ENCODE measurements at regions not wholly inside any gene's neighbourhood (a gene's known extent, or its start where the extent isn't known, plus 50 kb on each side); places are given as distances from the start of the nearest gene placed in this dataset.

DNA sequence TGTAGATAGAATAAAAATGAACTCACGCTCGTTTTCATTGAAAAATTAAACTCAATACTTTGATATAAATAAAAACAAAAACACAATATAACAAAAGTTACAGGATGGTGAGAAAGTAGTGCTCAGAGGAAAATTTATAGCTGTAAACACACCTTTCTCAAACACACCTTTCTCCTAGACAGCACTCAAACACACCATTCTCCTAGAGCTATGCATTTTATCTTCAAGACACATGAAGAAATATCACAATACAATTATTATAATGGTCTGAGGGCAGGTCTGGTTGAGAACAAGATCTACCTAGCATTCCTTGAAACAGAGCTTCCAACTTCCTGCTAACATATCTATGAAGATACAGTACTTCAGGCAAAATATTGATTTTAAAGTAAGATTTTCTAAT is 183.4 kb upstream of the NBEA start:
- TF ChIP-seq POLR2A (IDR thresholded peaks at IDR 0.05) (no peak), POLR2AphosphoS5 (IDR thresholded peaks at IDR 0.05; ENCODE audit: insufficient read depth in 1 of 2, low read depth in 1 of 2) (no peak)
- TF ChIP-seq, protein P1, sequence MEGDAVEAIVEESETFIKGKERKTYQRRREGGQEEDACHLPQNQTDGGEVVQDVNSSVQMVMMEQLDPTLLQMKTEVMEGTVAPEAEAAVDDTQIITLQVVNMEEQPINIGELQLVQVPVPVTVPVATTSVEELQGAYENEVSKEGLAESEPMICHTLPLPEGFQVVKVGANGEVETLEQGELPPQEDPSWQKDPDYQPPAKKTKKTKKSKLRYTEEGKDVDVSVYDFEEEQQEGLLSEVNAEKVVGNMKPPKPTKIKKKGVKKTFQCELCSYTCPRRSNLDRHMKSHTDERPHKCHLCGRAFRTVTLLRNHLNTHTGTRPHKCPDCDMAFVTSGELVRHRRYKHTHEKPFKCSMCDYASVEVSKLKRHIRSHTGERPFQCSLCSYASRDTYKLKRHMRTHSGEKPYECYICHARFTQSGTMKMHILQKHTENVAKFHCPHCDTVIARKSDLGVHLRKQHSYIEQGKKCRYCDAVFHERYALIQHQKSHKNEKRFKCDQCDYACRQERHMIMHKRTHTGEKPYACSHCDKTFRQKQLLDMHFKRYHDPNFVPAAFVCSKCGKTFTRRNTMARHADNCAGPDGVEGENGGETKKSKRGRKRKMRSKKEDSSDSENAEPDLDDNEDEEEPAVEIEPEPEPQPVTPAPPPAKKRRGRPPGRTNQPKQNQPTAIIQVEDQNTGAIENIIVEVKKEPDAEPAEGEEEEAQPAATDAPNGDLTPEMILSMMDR (IDR thresholded peaks at IDR 0.05), result no peak

Data from vagina (tissue), 2 donors.